ENCODE measurements at regions not wholly inside any gene's neighbourhood (a gene's known extent, or its start where the extent isn't known, plus 50 kb on each side); places are given as distances from the start of the nearest gene placed in this dataset.

GRCh38 chr4:140211693-140212092 lies 57.7 kb upstream of the MAML3 start:
- POLR2A ChIA-PET: no interaction called here

GRCh38 chr4:140211161-140211560 lies 57.2 kb upstream of the MAML3 start:
- H3K4me2 ChIP-seq (ENCODE audit: low read length): no peak overlapping the region
- no peak overlapping the region for H2AFZ ChIP-seq (ENCODE audit: low read depth, low read length, poor library complexity, severe bottlenecking)
- H3K27ac ChIP-seq (ENCODE audit: low read depth, low read length): no peak overlapping the region
- H3K4me1 ChIP-seq (ENCODE audit: control insufficient read depth in 1 of 2, insufficient read depth in 2 of 2, low read length in 2 of 2): peaks cover 0 to 9% of the 10 kb centered on the region in 2 experiments; a peak in 2 of 4 replicates
- H3K9ac ChIP-seq (ENCODE audit: low read length): no peak overlapping the region
- RAD21 ChIA-PET (ENCODE audit: low non-redundant PET in 1 of 2, low total read pairs in 2 of 2, uncharacterized antibody in 2 of 2, unreplicated experiment in 2 of 2): no interaction called here
- TF ChIP-seq CTCF (IDR thresholded peaks at IDR 0.05 in 2 of 3, conservative IDR thresholded peaks at IDR 0.05 in 1 of 3; ENCODE audit: borderline replicate concordance in 1 of 3, insufficient read depth in 1 of 3, low read depth in 2 of 3, low read length in 2 of 3) (no peak), REST (IDR thresholded peaks at IDR 0.05; ENCODE audit: low read depth) (no peak), SP1 (IDR thresholded peaks at IDR 0.05; ENCODE audit: low read depth) (no peak), ELF1 (IDR thresholded peaks at IDR 0.05; ENCODE audit: borderline replicate concordance, low read depth) (no peak), ZFX (IDR thresholded peaks at IDR 0.05) (no peak), EZH2phosphoT487 (IDR thresholded peaks at IDR 0.05; ENCODE audit: borderline replicate concordance) (no peak), FOSL1 (IDR thresholded peaks at IDR 0.05; ENCODE audit: low read depth) (no peak), MAX (IDR thresholded peaks at IDR 0.05) (no peak), CBX3 (IDR thresholded peaks at IDR 0.05; ENCODE audit: low read depth) (no peak), EGR1 (IDR thresholded peaks at IDR 0.05; ENCODE audit: low read depth) (no peak), POLR2A (IDR thresholded peaks at IDR 0.05; ENCODE audit: borderline replicate concordance, extremely low read depth, insufficient read depth, insufficient read length) (no peak), TCF7L2 (IDR thresholded peaks at IDR 0.05; ENCODE audit: borderline replicate concordance, extremely low read depth, insufficient read depth, insufficient read length) (no peak), RAD21 (IDR thresholded peaks at IDR 0.05; ENCODE audit: low read depth) (no peak), POLR2AphosphoS5 (IDR thresholded peaks at IDR 0.05; ENCODE audit: low read depth, low read length) (no peak)
- H3K27me3 ChIP-seq (ENCODE audit: insufficient read depth, low read length): no peaks in the 10 kb centered on the region
- CTCF ChIA-PET: no interaction called here
- H3K79me2 ChIP-seq (ENCODE audit: insufficient read depth, low read length): no peaks in the 10 kb centered on the region
- DNase-seq (ENCODE audit: low read depth, low spot score) (no peak), ATAC-seq (no peak)
- H4K20me1 ChIP-seq (ENCODE audit: insufficient read depth): no peaks in the 10 kb centered on the region
- no peaks in the 10 kb centered on the region for H3K36me3 ChIP-seq (ENCODE audit: control insufficient read depth in 1 of 2, insufficient read depth in 2 of 2, low read length in 2 of 2)
- H3K4me3 ChIP-seq (replicated peaks in 1 of 2; ENCODE audit: low read depth in 1 of 2, low read length in 2 of 2): no peak overlapping the region
- BruUV-seq (replicated peaks): no TSS peak
- no peaks in the 10 kb centered on the region for H3K9me3 ChIP-seq (ENCODE audit: control insufficient read depth in 1 of 2, insufficient read depth in 1 of 2, low read depth in 1 of 2, low read length in 2 of 2)
- intact Hi-C loops (cut with micrococcal nuclease): no loop called here
- H3K9me2 ChIP-seq (ENCODE audit: insufficient read depth): no peaks in the 10 kb centered on the region
- POLR2A ChIA-PET: no interaction called here

More at GRCh38 chr4:140211693-140212092, 57.7 kb upstream of the MAML3 start:
- ATAC-seq (no peak), DNase-seq (ENCODE audit: low read depth, low spot score) (no peak)
- no peaks in the 10 kb centered on the region for H3K9me2 ChIP-seq (ENCODE audit: insufficient read depth)
- no TSS peak for BruUV-seq (replicated peaks)
- no peaks in the 10 kb centered on the region for H3K27me3 ChIP-seq (ENCODE audit: insufficient read depth, low read length)
- CTCF ChIA-PET: no interaction called here
- RAD21 ChIA-PET (ENCODE audit: low non-redundant PET in 1 of 2, low total read pairs in 2 of 2, uncharacterized antibody in 2 of 2, unreplicated experiment in 2 of 2): no interaction called here
- H3K9ac ChIP-seq (ENCODE audit: low read length): no peak overlapping the region
- no peak for TF ChIP-seq TCF7L2 (IDR thresholded peaks at IDR 0.05; ENCODE audit: borderline replicate concordance, extremely low read depth, insufficient read depth, insufficient read length)
- intact Hi-C loops (cut with micrococcal nuclease): no loop called here
- H3K36me3 ChIP-seq (ENCODE audit: control insufficient read depth in 1 of 2, insufficient read depth in 2 of 2, low read length in 2 of 2): no peaks in the 10 kb centered on the region
- no peak overlapping the region for H3K4me2 ChIP-seq (ENCODE audit: low read length)
- no peak overlapping the region for H3K27ac ChIP-seq (ENCODE audit: low read depth, low read length)
- H4K20me1 ChIP-seq (ENCODE audit: insufficient read depth): no peaks in the 10 kb centered on the region
- no peak overlapping the region for H3K4me3 ChIP-seq (replicated peaks in 1 of 2; ENCODE audit: low read depth in 1 of 2, low read length in 2 of 2)
- H3K9me3 ChIP-seq (ENCODE audit: control insufficient read depth in 1 of 2, insufficient read depth in 1 of 2, low read depth in 1 of 2, low read length in 2 of 2): no peaks in the 10 kb centered on the region
- H3K4me1 ChIP-seq (ENCODE audit: control insufficient read depth in 1 of 2, insufficient read depth in 2 of 2, low read length in 2 of 2): peaks cover 0 to 9% of the 10 kb centered on the region in 2 experiments; a peak in 2 of 4 replicates
- no peak overlapping the region for H2AFZ ChIP-seq (ENCODE audit: low read depth, low read length, poor library complexity, severe bottlenecking)
- no peaks in the 10 kb centered on the region for H3K79me2 ChIP-seq (ENCODE audit: insufficient read depth, low read length)

Measured in HCT116 (cell line).